Osteocyte (in vitro differentiated cells): ENCODE measurements at regions not wholly inside any gene's neighbourhood (a gene's known extent, or its start where the extent isn't known, plus 50 kb on each side); places are given as distances from the start of the nearest gene placed in this dataset.

Experiments
- DNase-seq: peaks from one replicate; pipeline ENCODE4 v3.0.0; 2021; ENCODE audit warnings: mixed read lengths; ENCODE audit not compliant: unreplicated experiment; ENCODE audit errors: extremely low spot score
- H3K27ac Mint-ChIP-seq: one replicate; pipeline ENCODE4 v1.8.0; 2021; ENCODE audit warnings: mild to moderate bottlenecking, mixed read lengths; ENCODE audit not compliant: unreplicated experiment
- H3K27me3 Mint-ChIP-seq: one replicate; pipeline ENCODE4 v1.8.0; 2021; ENCODE audit warnings: mixed read lengths; ENCODE audit not compliant: unreplicated experiment
- H3K36me3 Mint-ChIP-seq: one replicate; pipeline ENCODE4 v1.8.0; 2021; ENCODE audit warnings: mixed read lengths; ENCODE audit not compliant: unreplicated experiment
- H3K4me1 Mint-ChIP-seq: one replicate; pipeline ENCODE4 v1.8.0; 2021; ENCODE audit warnings: mixed read lengths; ENCODE audit not compliant: unreplicated experiment
- H3K4me3 Mint-ChIP-seq: one replicate; pipeline ENCODE4 v1.8.0; 2021; ENCODE audit warnings: mild to moderate bottlenecking, moderate library complexity, mixed read lengths; ENCODE audit not compliant: unreplicated experiment
- H3K9me3 Mint-ChIP-seq: one replicate; pipeline ENCODE4 v1.8.0; 2021; ENCODE audit warnings: mixed read lengths; ENCODE audit not compliant: unreplicated experiment
- TF ChIP-seq, protein P1 (sequence below): fragments of 200-600 bp; sonication (generic); IDR thresholded peaks from 2 replicates; pipeline ENCODE4 v1.5.0; 2021; ENCODE audit warnings: antibody characterized with exemption, mild to moderate bottlenecking, moderate library complexity

DNA sequence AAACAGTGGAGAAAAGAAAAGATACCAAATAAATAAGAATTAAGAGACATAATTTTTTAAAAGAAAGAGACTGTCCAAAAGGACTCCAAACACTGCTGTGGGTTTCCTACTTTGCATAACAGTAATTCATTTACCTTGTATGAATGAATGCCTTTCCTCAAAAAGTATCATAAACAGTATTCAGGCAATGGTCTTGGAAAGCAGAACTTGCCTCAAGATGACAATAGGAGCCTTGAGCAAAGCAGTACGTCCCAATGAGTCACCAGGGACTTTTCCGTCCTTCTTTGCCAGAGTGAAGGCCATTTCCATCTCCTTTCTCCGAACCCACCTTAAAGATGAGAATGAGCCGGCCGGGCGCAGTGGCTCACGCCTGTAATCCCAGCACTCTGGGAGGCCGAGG lies 186.4 kb downstream of the ZBTB18 start:
- Mint-ChIP-seq H3K36me3 (no peaks in the 10 kb centered on the region), H3K27me3 (no peaks in the 10 kb centered on the region), H3K9me3 (no peaks in the 10 kb centered on the region), H3K4me3 (no peak overlapping the region), H3K4me1 (peaks cover 7% of the 10 kb centered on the region), H3K27ac (no peak overlapping the region)
- TF ChIP-seq, protein P1, sequence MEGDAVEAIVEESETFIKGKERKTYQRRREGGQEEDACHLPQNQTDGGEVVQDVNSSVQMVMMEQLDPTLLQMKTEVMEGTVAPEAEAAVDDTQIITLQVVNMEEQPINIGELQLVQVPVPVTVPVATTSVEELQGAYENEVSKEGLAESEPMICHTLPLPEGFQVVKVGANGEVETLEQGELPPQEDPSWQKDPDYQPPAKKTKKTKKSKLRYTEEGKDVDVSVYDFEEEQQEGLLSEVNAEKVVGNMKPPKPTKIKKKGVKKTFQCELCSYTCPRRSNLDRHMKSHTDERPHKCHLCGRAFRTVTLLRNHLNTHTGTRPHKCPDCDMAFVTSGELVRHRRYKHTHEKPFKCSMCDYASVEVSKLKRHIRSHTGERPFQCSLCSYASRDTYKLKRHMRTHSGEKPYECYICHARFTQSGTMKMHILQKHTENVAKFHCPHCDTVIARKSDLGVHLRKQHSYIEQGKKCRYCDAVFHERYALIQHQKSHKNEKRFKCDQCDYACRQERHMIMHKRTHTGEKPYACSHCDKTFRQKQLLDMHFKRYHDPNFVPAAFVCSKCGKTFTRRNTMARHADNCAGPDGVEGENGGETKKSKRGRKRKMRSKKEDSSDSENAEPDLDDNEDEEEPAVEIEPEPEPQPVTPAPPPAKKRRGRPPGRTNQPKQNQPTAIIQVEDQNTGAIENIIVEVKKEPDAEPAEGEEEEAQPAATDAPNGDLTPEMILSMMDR = no peak
- no peak for DNase-seq

DNA sequence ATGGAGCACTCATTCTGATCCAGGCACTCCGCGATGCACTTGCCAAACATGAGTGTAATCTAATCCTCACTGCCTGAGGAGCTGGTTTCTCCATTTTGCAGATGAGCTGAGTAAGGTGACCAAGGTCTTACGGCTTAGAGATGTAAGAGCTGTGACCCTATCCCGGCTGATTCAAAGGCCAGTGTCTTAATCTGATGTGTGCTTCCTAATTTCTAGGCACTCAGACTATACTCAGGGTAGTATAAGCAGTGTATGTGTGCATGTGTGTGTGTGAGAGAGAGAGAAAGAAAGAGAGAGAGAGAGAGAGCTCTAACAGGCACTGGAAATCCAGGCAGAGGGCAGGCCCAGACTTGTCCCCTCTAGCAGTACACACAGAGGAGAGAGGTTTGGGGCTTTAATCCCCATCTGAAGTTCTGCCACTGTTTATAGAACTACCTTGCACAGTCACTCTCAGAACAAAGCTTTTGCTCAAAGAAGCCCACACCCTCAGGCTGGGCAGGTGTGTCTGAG lies 188.2 kb downstream of the ZBTB18 start:
- no peaks in the 10 kb centered on the region for H3K9me3 Mint-ChIP-seq
- no peak overlapping the region for H3K4me3 Mint-ChIP-seq
- no peaks in the 10 kb centered on the region for H3K36me3 Mint-ChIP-seq
- H3K27ac Mint-ChIP-seq = peak overlapping the region; percentile 25
- TF ChIP-seq, protein P1 = no peak
- DNase-seq = no peak
- no peaks in the 10 kb centered on the region for H3K27me3 Mint-ChIP-seq
- H3K4me1 Mint-ChIP-seq = peaks cover 7% of the 10 kb centered on the region

DNA sequence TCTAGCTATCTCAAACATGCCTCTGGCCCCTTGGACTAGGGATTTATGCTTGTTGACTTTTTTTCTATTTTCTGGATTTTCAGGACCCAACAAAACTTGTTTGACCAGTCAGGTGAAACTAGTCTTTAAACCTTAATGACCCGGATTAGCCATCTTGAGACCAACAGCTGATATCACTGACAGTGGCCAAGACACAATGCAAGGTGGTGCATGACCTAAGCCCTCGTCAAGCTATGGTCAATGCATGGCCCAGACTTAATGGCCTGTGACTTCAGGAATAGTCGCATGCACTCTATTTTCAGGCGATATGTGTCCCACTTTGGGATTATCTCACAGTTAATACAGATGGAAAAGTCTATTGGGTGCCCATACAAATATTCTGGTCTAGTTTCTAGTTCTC lies 190.4 kb downstream of the ZBTB18 start:
- Mint-ChIP-seq H3K4me3 (no peak overlapping the region), H3K27me3 (no peaks in the 10 kb centered on the region), H3K36me3 (no peaks in the 10 kb centered on the region), H3K4me1 (peaks cover 3% of the 10 kb centered on the region), H3K9me3 (no peaks in the 10 kb centered on the region), H3K27ac (no peak overlapping the region)
- TF ChIP-seq, protein P1 = no peak
- no peak for DNase-seq

DNA sequence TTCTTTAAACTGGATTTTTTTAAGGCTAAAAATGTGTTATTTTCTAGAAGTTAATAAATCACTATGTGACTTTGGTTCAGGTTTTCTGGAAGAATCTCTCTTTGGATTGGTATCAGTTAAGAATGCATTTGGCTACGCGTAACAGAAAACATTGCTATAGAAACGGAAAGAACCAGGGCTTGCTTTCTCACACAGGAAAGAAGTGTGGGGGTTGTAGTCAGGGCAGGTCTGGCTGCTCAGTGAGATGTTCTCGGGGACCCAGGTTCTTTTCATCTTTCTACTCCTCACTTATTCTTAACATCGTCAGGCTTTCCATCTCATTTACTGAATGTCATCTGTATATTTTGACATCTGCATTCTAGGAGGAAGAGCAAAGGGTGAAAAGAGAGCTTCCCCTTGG lies 191.4 kb downstream of the ZBTB18 start:
- H3K4me3 Mint-ChIP-seq = no peak overlapping the region
- H3K4me1 Mint-ChIP-seq = peaks cover 3% of the 10 kb centered on the region
- H3K9me3 Mint-ChIP-seq = no peaks in the 10 kb centered on the region
- no peaks in the 10 kb centered on the region for H3K27me3 Mint-ChIP-seq
- no peak overlapping the region for H3K27ac Mint-ChIP-seq
- no peak for DNase-seq
- H3K36me3 Mint-ChIP-seq = no peaks in the 10 kb centered on the region
- TF ChIP-seq, protein P1 = no peak

DNA sequence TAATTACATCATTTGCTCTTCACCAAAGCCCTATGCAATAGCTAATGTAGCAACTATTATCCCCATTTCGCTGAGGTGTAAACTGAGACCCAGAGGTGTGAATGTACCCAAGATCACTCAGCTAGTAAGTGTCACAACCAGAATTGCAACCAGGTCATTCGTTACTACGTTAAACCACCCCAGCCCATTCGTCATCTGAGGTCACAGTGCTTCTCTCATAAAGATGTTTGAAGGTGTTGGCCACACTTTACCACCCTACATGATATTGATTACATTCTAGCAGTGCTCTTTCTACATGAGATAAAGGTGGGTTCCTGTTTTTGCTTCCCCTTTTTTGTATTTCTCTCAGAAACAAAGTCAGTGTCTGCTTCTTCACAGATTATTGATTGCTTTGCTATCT lies 195.3 kb downstream of the ZBTB18 start:
- TF ChIP-seq, protein P1 = no peak
- Mint-ChIP-seq H3K27me3 (no peaks in the 10 kb centered on the region), H3K4me3 (no peak overlapping the region), H3K36me3 (no peaks in the 10 kb centered on the region), H3K27ac (no peak overlapping the region), H3K9me3 (no peaks in the 10 kb centered on the region), H3K4me1 (no peaks in the 10 kb centered on the region)
- no peak for DNase-seq
